OCI-LY1 (cell line): ENCODE measurements at regions not wholly inside any gene's neighbourhood (a gene's known extent, or its start where the extent isn't known, plus 50 kb on each side); places are given as distances from the start of the nearest gene placed in this dataset.
A peak's percentile ranks its signal among the peaks of the same experiment; 100 is the strongest.

ENCODE experiments used
- H2AFZ ChIP-seq: fragments of 200-600 bp; sonication (generic), shearing (Covaris generic); 2 replicates; pipeline ENCODE4 v1.6.0; 2014; ENCODE audit warnings: antibody characterized with exemption, mild to moderate bottlenecking, low read length
- H3F3A ChIP-seq: fragments of 200-600 bp; sonication (generic), shearing (Covaris generic); 2 replicates; pipeline ENCODE4 v1.6.0; 2014; ENCODE audit warnings: mild to moderate bottlenecking, antibody characterized with exemption, low read length, moderate library complexity; ENCODE audit not compliant: insufficient read depth
- H3K27ac ChIP-seq: fragments of 200-600 bp; sonication (generic); 2 replicates; pipeline ENCODE4 v1.5.1; 2014; ENCODE audit warnings: low read length, mixed run types, mild to moderate bottlenecking, low read depth; ENCODE audit not compliant: poor library complexity, severe bottlenecking
- H3K27me3 ChIP-seq: fragments of 200-600 bp; sonication (generic); 2 replicates; pipeline ENCODE4 v1.6.0; 2014; ENCODE audit warnings: antibody characterized with exemption, mild to moderate bottlenecking, low read length, moderate library complexity; ENCODE audit not compliant: insufficient read depth
- H3K36me3 ChIP-seq: fragments of 200-600 bp; sonication (generic); 2 replicates; pipeline ENCODE4 v1.6.1; 2014; ENCODE audit warnings: mild to moderate bottlenecking, antibody characterized with exemption, low read length, moderate library complexity, mixed read lengths; ENCODE audit not compliant: insufficient read depth
- H3K4me1 ChIP-seq: fragments of 200-600 bp; sonication (generic); 2 replicates; pipeline ENCODE4 v1.5.1; 2014; ENCODE audit warnings: mild to moderate bottlenecking, low read length, moderate library complexity; ENCODE audit not compliant: insufficient read depth, severe bottlenecking
- H3K4me2 ChIP-seq: fragments of 200-600 bp; sonication (generic), shearing (Covaris generic); 2 replicates; pipeline ENCODE4 v1.6.1; 2014; ENCODE audit warnings: low read length
- H3K4me3 ChIP-seq: fragments of 200-600 bp; sonication (generic); 2 replicates; pipeline ENCODE4 v1.5.1; 2014; ENCODE audit warnings: low read length, low read depth, mild to moderate bottlenecking, mixed read lengths; ENCODE audit not compliant: poor library complexity, severe bottlenecking
- H3K79me2 ChIP-seq: fragments of 200-600 bp; shearing (Covaris generic); 2 replicates; pipeline ENCODE4 v1.6.1; 2016; ENCODE audit warnings: mixed run types, low read length, mixed read lengths; ENCODE audit not compliant: insufficient read depth
- H3K9ac ChIP-seq: fragments of 200-600 bp; sonication (generic), shearing (Covaris generic); 2 replicates; pipeline ENCODE4 v1.6.1; 2014; ENCODE audit warnings: mild to moderate bottlenecking, low read length, mixed read lengths
- H3K9me2 ChIP-seq: fragments of 200-600 bp; sonication (generic), shearing (Covaris generic); 2 replicates; pipeline ENCODE4 v1.6.1; 2014; ENCODE audit warnings: low read depth, mild to moderate bottlenecking, low read length, mixed read lengths
- H3K9me3 ChIP-seq: fragments of 200-600 bp; shearing (Covaris generic); 2 replicates; pipeline ENCODE4 v1.6.1; 2014; ENCODE audit warnings: low read length, mixed read lengths
- H4K20me1 ChIP-seq: fragments of 200-600 bp; sonication (generic), shearing (Covaris generic); 2 replicates; pipeline ENCODE4 v1.6.0; 2016; ENCODE audit warnings: mild to moderate bottlenecking, low read length; ENCODE audit not compliant: insufficient read depth
- EZH2 ChIP-seq: fragments of 200-600 bp; sonication (generic), shearing (Covaris generic); IDR thresholded peaks from 2 replicates; pipeline ENCODE4 v1.8.0; 2017; ENCODE audit warnings: borderline replicate concordance, mixed run types, mild to moderate bottlenecking, antibody characterized with exemption, low read length, moderate library complexity, mixed read lengths
- TF ChIP-seq, protein P1 (sequence below): fragments of 200-600 bp; sonication (generic), shearing (Covaris generic); IDR thresholded peaks from 2 replicates; pipeline ENCODE4 v1.5.1; 2017; ENCODE audit warnings: mild to moderate bottlenecking, antibody characterized with exemption, low read length, moderate library complexity, mixed read lengths

DNA sequence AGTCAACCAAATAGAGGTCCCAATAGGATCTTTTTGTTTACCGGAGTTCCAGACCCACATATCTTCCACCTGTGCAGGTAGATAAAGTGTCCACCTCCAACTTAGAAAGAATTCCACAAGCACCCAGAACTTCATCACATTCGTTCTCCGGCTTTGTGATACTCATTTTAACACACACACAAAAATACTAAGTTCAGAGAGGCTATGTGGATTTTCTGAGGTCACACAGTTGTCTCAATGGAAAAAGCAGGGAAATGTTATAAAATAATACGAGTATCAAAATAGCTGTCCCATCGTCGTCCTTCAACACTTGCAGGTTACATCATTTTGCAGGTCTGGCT, 137.5 kb downstream of the TMCO5A start:
- H4K20me1 ChIP-seq, result no peaks in the 10 kb centered on the region
- peak overlapping the region; percentile 97 for H3K27ac ChIP-seq
- H3K79me2 ChIP-seq, result no peaks in the 10 kb centered on the region
- H2AFZ ChIP-seq, result no peak overlapping the region
- H3F3A ChIP-seq, result no peaks in the 10 kb centered on the region
- H3K4me3 ChIP-seq, result peak overlapping the region; percentile 58
- no peaks in the 10 kb centered on the region for H3K9me2 ChIP-seq
- peak overlapping the region; percentile 72 for H3K4me2 ChIP-seq
- no peak for TF ChIP-seq EZH2
- TF ChIP-seq, protein P1, sequence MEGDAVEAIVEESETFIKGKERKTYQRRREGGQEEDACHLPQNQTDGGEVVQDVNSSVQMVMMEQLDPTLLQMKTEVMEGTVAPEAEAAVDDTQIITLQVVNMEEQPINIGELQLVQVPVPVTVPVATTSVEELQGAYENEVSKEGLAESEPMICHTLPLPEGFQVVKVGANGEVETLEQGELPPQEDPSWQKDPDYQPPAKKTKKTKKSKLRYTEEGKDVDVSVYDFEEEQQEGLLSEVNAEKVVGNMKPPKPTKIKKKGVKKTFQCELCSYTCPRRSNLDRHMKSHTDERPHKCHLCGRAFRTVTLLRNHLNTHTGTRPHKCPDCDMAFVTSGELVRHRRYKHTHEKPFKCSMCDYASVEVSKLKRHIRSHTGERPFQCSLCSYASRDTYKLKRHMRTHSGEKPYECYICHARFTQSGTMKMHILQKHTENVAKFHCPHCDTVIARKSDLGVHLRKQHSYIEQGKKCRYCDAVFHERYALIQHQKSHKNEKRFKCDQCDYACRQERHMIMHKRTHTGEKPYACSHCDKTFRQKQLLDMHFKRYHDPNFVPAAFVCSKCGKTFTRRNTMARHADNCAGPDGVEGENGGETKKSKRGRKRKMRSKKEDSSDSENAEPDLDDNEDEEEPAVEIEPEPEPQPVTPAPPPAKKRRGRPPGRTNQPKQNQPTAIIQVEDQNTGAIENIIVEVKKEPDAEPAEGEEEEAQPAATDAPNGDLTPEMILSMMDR, result no peak
- no peaks in the 10 kb centered on the region for H3K9me3 ChIP-seq
- H3K9ac ChIP-seq, result peak overlapping the region; percentile 81
- H3K36me3 ChIP-seq, result no peaks in the 10 kb centered on the region
- H3K4me1 ChIP-seq, result peaks cover 83% of the 10 kb centered on the region
- no peaks in the 10 kb centered on the region for H3K27me3 ChIP-seq

DNA sequence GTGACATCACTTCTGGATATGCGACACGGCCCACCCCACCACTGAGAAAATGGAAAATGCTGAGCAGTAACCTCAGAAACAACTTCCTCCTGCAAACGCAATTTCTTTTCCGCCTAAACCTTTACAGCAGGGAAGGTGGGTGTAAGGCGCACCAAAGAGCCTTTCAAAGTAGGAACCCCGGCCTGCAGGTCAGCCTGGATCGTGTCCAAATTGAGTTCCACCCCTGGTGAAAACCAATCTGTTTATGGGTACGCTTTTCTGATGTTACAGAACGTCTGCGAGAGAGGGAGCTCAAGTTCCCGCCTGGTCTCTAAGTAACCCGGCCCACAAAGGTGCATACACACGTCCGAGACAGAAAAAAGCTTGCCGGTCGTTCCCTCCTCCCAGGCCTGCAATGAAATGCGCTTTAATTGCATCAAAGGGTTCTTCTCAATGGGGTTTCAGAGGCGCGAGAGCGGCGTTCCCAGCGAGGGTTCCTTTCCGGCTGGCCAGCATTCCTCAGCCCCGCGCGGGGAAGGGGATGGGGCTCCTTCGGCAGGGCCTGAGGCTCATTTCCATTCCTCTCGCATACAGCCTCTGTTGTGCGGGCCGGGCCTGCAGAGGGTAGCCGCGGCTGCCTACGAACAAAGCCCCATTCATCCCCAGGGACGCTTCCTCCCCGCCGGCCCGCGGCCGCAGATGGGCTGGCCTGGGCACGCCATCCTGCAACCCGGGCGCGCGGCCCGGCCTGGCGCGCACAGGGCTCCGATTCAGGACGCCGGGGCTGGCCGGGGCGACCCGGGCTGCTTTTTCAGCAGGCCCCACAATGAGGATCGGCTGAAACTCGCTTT, 138.1 kb downstream of the TMCO5A start:
- peak overlapping the region; percentile 58 for H3K4me3 ChIP-seq
- peak overlapping the region; percentile 81 for H3K9ac ChIP-seq
- no peaks in the 10 kb centered on the region for H3K9me3 ChIP-seq
- H3K4me2 ChIP-seq, result peak overlapping the region; percentile 72
- H4K20me1 ChIP-seq, result no peaks in the 10 kb centered on the region
- H3K36me3 ChIP-seq, result no peaks in the 10 kb centered on the region
- H3K27me3 ChIP-seq, result no peaks in the 10 kb centered on the region
- H3K27ac ChIP-seq, result peak overlapping the region; percentile 97
- TF ChIP-seq, protein P1, result peak; percentile 29; the same call in 1 of the 2 replicates
- TF ChIP-seq EZH2, result no peak
- H3K9me2 ChIP-seq, result no peaks in the 10 kb centered on the region
- H2AFZ ChIP-seq, result 0 out of 2 replicates have a peak overlapping the region, but pooled peaks have one; percentile 22
- peaks cover 89% of the 10 kb centered on the region for H3K4me1 ChIP-seq
- no peaks in the 10 kb centered on the region for H3F3A ChIP-seq
- H3K79me2 ChIP-seq, result no peaks in the 10 kb centered on the region

DNA sequence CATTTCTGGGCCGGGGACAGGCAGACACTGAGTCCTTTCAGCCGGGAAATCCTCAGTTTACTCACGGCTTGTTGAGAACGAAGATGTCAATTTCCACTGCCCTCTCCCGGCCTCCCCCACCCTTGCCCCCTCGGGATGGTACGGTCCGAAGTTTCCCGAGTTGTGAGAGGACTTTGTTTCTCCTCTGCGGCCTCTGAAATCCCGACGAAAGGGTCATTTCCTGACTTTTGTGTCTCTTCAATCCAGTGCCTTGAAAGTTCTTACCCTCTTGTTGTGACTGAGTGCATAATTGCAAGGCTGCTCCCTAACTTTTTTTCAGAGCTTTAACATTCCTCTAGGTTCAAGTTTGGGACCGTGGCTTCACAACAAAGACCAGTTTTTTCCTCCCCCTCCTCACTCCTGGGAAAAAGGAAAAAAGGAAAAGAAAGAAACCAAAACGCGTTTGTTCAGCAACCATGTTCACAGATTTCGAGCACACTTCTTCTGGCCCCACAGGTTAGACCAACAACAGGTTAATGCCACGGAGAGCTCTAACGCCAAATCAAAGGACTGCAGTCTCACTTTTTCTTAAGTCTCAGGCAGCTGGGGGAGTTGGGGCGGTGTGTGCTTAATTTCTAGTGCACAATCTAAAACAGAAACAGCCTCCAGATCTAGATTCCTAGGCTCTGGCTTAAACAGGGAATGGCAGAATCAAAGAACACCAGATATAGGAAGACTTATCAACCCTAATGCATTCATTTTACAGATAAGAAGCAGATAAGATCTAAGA, 138.9 kb downstream of the TMCO5A start:
- no peak for TF ChIP-seq EZH2
- TF ChIP-seq, protein P1, result no peak
- Histone ChIP-seq H3K27ac (peak overlapping the region; percentile 97), H2AFZ (peak overlapping the region; percentile 22; the same call in 1 of the 2 replicates), H3K9me3 (no peaks in the 10 kb centered on the region), H3K4me2 (peak overlapping the region; percentile 72), H3K9me2 (no peaks in the 10 kb centered on the region), H3F3A (no peaks in the 10 kb centered on the region), H3K9ac (peak overlapping the region; percentile 81), H4K20me1 (no peaks in the 10 kb centered on the region), H3K27me3 (no peaks in the 10 kb centered on the region), H3K4me3 (peak overlapping the region; percentile 58), H3K36me3 (no peaks in the 10 kb centered on the region), H3K4me1 (peaks cover 97% of the 10 kb centered on the region), H3K79me2 (no peaks in the 10 kb centered on the region)
